Stimulated activated CD8-positive, alpha-beta memory T cell treated with anti-CD3 and anti-CD28 coated beads, Interleukin-12 subunit alpha, Interleukin-12 subunit beta, amount 100 ng/mL, for 1 hour (primary cell): ENCODE measurements at regions not wholly inside any gene's neighbourhood (a gene's known extent, or its start where the extent isn't known, plus 50 kb on each side); places are given as distances from the start of the nearest gene placed in this dataset.

Source experiments
- DNase-seq: peaks from one replicate; pipeline ENCODE4 v3.0.0-alpha.2; 2020; ENCODE audit warnings: low read depth

DNA sequence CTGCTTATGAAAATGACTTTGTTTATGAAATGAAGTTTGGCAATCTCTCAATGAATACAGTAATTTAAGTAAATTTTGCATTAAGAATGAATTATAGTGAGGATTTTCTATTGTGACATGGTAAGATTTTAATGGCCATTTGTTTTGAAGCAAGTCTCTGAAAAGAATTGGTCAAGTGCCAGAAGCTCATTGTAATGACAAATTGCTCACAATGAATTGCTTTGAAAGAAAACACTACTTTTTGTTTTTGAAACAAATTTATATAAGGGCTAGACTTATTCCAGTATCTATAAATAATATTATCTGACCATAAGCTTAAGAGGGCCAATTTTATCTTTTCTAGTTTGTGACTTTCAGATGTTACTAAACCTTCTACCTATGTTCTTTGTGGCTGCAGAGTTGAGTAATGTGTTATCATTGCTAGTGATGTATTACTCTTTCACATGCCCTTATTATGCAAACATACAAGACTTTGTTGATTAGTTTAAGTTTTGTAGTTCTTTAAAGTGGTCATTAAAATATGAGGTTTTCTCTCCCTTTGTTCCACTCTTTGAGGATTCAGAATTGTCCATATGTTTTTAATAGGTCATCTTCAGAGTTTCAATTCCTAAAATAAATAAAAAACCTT is 93.0 kb upstream of the ZNF608 start:
- no peak for DNase-seq

DNA sequence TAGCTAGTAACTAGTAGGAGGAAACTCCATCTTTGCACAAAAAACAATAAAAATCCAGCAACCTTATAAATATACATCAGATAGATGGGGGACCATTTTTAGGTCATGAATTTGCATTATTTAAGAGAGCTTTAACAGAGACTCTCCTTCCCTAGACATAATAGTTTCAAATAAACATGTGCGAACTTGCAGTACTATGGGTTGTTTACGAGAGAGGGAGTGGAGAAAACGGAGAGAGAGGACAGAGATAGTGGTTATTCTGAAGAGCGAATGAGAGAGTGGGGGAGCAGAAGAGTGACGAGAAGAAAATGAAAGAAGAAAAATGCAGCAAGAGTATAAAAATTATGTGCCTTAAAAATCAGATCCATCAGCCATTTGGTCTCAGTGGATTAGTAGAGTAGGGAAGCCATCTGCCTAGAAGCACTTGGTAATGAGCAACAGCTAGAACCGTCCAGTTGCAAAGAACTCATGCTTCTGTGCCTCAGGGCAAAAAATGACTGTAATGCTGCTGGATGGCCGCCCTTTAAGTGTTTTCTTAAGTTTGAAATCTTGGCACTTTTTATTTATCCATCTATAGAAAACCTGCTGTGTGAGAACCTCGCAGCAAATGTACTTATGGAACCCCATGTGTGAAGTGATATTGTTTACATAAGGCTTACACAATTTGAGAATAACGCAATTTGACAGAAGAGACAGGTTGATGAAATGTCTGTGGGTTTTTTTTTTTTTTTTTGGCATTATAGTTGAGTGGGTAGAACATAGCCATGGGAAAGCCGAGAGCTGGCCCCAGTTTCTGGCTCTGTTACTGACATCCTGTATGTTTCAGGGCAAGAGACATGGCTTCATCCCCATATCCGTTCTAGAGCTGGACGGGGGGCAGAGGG is 95.6 kb upstream of the ZNF608 start:
- DNase-seq: no peak

DNA sequence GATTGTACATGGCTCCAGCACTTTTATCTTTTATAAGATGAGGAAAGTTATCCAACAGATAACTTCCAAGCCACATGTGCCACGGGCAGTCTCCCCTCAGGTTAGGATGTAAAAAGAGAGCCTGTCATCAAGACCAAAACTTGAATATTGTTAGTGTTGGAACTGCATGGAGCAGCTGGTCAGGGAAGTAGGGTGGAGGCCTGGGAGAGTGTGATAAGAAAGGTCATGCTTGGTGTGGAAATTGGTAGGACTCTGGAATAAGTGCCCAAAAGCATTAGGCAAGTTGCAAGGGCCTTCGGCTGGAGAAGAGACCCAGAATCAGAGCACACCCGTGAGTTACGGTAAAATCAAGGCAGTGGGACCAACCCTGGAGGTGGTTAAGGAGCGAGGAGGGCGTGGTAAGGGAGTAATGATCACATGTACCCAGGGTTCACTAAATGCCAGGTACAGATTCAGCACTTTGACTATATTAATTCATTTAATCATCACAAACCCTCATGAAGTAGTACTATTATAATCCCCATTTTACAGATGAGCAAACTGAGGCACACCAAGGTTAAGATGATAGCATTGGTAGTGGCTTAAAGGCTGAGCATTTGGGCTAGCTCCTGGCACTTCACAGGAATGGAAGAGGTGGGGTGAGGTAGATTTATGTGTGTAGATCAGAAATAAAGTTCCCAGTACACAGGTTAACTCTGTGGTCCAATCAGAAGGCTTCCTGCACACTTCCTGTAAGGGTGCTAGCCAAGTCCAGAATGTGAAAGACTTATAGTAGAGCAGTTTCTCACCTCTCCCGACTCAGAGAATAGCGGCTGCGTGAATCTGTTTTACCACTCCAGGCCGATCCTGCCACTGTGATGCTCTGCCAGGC is 96.5 kb upstream of the ZNF608 start:
- DNase-seq: no peak

DNA sequence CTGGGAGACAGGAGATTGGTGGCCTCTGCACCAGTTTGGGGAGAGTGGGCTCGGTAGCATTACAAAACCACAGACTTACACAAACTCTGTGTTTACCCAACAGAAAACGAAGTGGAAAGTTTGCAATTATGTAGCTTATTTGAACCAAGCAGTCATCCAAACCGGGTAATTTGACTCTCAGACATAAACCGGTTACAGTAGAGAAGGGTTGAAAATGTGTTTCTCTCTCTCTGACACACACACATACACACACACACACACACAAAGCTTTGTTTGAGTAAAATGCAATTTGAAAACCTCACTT is 97.1 kb upstream of the ZNF608 start:
- no peak for DNase-seq

DNA sequence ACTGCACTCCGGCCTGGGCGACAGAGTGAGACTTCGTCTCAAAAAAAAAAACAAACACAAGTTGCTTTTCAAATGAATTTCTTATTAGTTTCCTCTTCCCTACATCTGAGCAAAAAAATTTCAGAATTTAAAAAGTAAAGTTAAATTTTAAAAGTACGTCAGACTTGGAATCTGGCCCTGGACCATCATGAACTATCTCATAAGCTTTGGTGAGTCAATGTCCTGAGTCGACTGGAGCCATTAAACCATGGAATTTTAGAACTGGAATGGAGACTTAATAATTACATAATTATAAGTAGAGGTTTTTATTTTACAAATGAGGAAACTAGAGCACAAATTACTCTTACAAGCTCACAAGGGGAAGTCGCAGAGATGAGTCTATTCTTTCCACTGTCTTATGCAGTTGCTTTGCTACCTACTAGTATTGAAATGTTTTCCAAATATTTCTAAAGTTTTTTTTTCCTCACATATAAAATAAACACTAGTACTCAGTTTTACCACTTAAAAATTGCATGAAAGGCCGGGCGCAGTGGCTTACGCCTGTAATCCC is 98.0 kb upstream of the ZNF608 start:
- DNase-seq: no peak

DNA sequence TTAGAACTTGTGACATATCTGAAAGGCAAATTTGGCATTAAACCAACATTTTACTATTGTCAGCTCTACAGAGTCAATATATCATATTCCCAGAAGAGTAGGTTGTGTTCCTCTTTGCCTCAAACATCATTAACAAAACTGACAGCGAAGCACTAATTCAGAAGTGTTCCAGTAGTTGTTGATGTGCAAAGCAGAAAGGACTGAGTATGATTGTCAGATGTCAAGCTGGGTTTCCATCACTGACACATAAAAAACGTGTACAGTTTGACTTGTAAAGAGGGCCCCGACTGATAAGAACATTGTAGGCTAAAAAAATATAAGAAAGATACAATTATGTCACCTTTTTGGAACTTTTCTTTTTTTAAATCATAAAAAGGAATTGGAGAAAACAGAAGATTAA is 101.5 kb upstream of the ZNF608 start:
- no peak for DNase-seq

DNA sequence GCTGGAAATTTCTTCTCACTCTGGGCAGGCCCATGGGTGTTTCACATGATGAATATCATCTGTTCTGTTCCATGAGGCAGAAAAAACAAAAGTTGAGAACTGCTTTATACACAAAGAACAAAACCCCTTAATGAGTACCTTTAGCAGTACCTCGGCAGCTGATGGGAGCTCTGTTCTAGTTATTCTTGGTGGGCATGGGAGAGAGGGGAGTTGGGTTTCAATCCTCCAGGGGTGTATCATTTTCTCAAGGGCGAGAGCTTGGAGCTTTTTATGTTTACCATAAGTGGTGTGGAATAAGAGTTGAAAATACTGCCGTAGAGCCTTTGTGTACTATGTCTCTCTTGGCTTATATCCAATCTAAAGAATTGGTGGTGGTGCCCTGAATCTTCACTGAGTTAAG is 103.3 kb upstream of the ZNF608 start:
- DNase-seq: no peak

DNA sequence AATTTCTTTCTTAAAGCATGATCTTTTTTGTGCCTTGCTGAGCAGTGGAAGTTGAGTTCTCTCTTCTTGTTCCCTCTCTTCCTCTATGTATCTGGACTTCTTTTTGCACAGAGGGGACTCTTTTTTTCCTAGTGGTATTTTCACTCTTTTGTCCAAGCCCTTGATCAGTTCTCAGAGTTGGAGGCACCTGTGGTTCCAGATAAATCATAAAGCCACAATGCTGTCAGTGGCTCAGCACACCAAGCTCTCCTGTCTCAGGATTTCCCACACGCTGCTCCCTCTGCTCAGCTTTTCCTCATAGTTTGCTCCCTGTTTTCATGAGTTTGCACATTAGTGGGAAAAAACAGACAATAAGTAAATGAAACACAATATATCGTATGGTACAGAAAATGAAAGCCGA is 110.3 kb upstream of the ZNF608 start:
- no peak for DNase-seq

DNA sequence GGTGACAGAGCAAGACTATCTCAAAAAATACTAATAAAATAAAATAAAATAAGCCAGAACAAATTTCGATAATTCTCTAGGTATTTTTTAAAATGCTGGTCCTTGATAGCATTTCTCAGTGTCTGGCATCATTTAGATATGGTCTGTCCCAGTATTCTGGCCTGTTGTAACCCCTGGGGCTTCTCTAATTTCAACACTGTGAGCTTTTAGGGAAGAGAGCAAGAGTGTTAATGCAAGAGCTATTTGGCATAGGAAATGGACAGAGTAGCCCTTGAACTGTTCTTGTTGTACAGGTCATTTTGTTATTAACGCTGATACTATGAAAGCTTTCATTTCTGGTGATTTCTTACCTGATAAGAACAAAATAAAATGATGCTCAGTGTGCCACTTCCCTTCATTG is 112.2 kb upstream of the ZNF608 start:
- no peak for DNase-seq

DNA sequence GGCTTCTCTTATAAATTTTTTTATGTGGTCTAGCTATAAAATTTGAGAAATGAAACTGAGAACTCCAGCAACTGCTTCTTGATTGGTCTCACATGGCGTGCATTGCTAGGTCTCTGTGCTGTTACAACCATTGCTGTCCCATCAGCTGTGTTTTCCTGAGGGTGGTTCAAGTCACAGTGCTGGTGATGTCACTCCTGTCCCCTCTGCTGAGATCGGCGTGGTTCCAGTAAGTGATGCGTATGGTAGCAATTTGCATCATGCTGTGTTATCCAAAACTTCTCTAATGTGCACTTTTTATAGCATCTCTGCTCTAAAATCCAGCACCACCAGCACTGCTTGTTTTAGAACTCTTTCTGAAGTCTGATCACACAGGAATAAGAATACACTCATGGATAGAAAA is 112.6 kb upstream of the ZNF608 start:
- DNase-seq: no peak

DNA sequence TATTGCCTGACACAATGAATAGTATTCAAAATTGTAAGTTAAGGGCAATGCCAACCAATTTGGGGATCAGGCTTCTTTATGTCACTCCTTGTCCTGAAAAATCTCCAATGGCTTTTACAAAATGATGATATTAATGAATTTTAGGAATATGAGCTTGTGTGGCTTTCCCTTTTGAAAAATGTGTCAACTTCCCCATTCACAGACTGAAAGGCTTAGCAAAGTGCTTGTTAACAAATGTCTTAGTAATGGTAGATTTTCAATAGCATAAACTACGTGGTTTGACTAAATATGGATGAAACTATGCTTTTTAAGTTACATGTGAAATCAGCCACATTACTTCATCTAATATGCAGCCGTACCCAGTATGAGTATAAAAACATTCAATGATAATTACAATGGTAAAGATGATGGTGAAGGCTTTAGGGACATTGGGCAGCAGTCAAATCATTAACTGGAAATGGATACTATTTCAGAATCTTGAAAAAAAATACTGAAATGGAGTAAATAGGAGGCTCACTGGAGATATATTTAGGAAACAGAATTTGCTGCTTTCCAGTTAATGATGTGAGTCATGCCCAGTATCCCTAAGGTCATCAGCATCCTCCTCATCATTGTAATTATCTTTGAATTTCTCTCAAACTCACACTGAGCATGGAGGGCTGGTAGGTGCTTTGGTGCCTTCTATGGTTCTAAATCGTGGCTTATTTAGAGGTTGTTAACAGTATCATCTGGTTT is 113.3 kb upstream of the ZNF608 start:
- DNase-seq: no peak

DNA sequence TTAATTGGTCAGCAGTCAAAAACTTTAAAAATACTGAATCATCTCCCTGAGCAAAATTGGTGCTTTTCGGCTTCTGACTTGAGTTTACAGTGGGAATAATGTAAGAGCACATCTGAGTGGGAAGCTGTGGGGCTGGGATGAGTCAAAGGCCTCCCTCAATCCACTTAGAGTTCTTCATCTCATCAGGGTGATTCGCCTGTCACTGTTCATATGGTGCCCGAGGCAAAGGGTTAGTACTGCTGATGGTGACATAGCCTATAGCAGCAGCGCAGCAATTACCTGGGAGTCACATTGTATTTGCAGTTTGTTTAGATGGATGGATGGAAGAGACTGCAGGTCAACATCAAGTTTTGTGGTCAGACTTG is 113.8 kb upstream of the ZNF608 start:
- DNase-seq: no peak

DNA sequence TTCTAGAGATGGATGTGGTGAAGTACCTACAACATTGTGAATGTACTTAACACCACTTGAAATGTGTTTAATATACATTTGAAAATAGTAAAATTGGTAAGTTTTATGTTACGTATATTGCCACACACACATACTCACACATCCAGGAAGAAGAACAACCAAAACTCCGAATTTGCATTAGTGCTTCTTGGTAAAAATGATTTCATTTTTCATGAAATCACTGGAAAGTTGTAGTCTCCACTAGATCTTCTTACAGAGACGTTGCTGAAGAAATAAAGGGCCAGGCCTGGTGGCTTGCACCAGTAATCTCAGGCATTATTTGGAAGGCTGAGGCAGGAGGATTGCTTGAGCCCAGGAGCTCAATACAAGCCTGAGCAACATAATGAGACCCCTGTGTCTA is 118.6 kb upstream of the ZNF608 start:
- no peak for DNase-seq

DNA sequence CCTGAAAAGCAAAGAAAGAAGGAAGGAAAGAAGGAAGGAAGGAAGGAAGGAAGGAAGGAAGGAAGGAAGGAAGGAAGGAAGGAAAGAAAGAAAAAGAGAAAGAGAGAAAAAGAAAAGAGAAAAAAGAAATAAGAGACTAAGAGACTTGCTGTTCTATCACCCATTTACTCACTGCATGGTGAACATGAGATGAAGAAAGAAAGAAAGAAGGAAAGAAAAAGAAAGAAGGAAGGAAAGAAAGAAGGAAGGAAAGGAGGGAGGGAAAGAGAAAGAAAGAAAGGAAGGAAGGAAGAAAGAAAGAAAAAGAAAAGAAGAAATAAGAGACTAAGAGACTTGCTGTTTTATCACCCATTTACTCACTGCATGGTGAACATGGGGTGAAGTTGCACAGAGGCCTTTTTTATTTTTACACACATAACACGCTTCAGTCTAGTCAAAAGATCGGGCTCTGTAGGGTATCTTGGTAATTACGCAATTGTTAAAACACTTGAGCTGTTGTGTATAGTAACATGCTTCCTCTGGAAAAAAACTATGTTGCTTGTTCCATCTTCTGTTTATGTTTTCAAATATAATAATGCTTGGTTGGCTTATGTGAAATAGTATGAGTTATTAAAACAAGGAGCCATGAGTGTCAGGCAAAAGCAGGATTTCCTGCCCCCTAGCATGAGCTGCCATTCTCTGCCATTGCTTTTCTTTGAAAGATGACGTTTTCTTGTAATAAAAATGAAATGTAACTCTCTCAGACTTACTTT is 119.3 kb upstream of the ZNF608 start:
- DNase-seq: no peak

DNA sequence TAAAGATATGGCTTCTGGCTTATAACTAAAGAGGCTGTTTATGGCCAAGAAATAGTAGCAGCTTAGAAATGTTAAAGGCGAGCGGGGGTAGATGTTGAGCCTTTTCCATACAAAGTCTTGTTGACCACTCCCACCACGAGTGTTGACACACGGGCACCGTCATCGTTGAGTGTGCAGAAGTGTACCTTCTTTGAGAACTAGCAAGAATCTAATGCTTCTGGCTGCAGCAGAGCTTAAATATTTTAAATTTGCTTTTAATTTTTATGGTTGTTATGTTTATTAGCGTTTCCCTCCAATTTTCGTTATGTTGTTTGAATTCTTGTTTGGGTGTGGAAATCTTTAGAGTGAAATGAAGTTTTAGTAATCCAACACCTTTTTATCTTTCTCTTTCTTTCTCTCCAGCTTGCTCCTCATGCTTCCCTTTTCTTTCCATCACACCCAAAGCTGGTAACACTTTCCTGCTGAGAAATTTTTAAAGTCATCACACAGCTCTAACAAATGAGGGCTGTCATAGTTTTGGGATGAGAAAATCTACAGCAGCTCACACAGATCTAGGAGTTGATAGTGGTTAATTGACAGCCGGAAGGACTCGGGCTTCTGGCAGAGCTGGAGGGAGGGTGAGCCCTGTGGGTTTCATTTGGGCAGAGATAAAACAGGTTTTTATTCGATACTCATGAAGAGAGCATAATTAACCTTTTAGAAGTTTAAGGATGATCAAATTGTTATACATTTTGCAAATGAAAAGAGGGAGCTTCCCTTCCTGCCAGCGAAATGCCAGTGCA is 120.1 kb upstream of the ZNF608 start:
- no peak for DNase-seq

DNA sequence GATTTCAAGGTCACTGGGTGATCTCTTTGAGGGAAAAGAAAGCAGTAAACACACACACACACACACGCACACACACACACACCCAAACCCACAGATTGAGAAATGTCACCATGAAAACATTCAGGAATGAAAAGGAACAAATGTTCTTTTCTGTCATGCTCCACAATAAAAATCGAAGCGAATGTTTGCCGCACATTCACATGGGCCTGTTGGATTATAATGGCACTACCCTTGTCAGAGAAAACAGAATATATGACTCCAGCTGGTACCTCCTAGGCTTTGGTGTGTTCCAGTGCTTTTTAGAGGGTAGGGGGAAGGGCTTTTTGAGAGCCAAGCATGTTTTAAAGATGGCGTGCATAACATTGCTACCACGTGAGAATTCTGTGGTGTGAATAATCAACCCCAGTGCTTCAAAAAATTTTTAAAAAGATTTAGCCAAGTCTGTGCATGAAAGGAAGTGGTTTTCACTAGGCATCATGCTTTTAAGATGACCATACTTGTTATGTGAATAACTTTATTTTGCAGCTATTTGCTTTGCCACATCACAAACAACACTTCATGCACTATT is 120.8 kb upstream of the ZNF608 start:
- DNase-seq: no peak

DNA sequence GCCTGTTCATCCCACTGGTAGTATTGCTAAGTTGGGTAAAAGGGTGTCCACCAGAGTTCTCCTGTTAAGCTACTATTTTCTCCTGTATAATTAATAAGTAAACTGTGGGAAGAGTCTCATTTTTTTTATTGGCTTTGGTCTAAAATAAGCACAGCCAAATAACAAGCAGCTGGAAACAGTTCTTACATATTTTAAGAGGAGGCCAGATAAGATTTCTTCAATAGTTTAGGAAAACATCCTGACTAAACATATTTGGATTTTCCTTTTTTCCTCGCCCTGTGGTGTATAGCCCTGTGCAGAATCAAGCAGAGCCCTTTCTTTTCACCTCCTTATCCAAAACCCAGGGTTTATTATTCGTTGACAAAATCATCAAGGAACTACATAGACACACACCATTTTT is 122.2 kb upstream of the ZNF608 start:
- DNase-seq: no peak

DNA sequence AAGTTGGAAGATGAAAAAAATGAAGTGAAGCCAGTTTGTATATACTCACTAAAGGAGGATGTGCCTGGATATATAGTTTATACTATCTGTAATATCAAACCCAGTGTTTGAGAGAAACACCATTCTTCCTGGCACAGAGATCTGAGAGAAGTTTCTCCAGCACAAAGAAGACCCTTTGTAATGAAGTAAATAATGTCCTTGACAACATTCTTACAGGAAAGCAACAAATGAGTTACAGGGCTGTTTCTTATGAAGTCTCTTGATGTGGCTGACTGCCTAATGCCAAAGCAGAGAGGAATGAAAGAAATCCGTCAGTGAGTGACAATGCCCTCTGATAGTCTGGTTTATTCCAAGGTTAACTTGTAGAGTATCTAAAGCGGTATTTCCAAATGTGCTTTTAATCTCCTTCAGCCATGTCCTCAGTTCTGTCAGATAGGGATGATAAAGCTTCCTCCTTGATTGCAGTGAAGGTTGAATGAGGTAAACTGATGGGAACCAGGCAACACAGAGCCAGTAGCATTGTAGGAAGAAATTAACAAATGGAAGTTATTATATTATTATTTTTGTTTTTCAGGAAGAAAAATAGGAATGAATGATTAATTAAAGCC is 123.1 kb upstream of the ZNF608 start:
- DNase-seq: no peak

DNA sequence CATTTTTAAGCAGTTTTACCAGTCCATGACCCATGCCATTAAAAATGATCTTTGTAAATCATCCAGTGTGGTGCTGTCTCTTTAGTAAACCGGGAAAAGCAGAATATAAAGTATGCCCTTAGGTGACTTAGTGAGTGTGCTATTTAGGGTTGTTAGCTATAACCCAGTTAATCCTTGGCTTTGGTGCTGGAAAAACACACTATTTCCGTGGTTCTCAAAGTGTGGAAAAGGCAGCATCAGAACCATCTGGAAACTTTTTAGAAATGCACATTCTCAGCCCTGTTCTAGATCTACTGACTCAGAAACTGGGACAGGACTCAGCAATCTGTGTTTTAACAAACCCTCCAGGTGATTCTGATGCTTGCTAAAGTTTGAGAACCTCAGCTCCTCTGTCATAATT is 123.6 kb upstream of the ZNF608 start:
- DNase-seq: no peak

DNA sequence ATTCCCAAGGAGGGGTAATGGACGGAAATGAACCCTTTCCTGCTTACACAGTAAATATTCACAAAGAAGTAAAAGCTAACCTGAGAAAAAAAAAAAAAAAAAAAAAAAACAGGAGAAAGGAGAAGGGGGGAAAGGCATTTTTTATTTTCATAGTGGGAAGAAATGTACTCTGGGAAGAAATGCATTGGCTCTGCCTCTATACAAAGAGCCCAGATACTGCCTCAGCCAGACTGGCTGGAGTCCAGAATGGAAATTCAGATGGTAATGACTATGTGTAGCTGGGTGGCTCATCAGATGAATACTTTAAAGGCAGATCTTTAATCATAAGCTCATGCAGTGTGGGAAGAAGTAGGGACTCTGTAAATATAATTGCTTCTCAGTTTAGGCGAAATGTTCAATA is 124.9 kb upstream of the ZNF608 start:
- DNase-seq: no peak
